K562 (cell line): ENCODE measurements at regions not wholly inside any gene's neighbourhood (a gene's known extent, or its start where the extent isn't known, plus 50 kb on each side); places are given as distances from the start of the nearest gene placed in this dataset.

Experiments
- CAMTA2 ChIP-seq: fragments of 250-450 bp; sonication (Bioruptor Pico); conservative IDR thresholded peaks from 2 replicates; pipeline ENCODE4 v1.5.1; 2022
- CBFB ChIP-seq: sonication (generic); formaldehyde crosslinking; IDR thresholded peaks from 2 replicates; pipeline ENCODE4 v1.4.0; 2020; ENCODE audit warnings: mild to moderate bottlenecking, missing genetic modification reagents
- ESRRA ChIP-seq: fragments of 450-650 bp; IDR thresholded peaks from 2 replicates; pipeline ENCODE4 v1.6.1; 2014; ENCODE audit warnings: low read depth, mild to moderate bottlenecking, moderate library complexity, borderline replicate concordance
- FOXP1 ChIP-seq: sonication (generic); formaldehyde crosslinking; IDR thresholded peaks from 2 replicates; pipeline ENCODE4 v1.8.0; 2022; ENCODE audit warnings: mild to moderate bottlenecking, missing genetic modification reagents
- GTF2F1 ChIP-seq: IDR thresholded peaks from 2 replicates; pipeline ENCODE4 v1.6.1; 2011; ENCODE audit warnings: low read depth, low read length, improper control_type of control experiment
- HDGF ChIP-seq: fragments of 450-650 bp; IDR thresholded peaks from 2 replicates; pipeline ENCODE4 v1.6.1; 2016
- HNRNPK ChIP-seq: fragments of 200-400 bp; formaldehyde crosslinking; IDR thresholded peaks from one replicate; pipeline ENCODE4 v1.6.1; 2018; ENCODE audit warnings: mild to moderate bottlenecking, low read depth, low read length; ENCODE audit not compliant: poor library complexity, severe bottlenecking
- KDM1A ChIP-seq, 2 experiments: fragments of 450-650 bp; IDR thresholded peaks; 2 replicates each; pipeline ENCODE4 v1.6.1; 2016; ENCODE audit warnings: mild to moderate bottlenecking in 2 of 2
- KLF16 ChIP-seq: IDR thresholded peaks from 2 replicates; pipeline ENCODE4 v1.6.1; 2016; ENCODE audit warnings: antibody characterized with exemption
- RBM25 ChIP-seq: fragments of 200-400 bp; formaldehyde crosslinking; IDR thresholded peaks from 2 replicates; pipeline ENCODE4 v1.6.1; 2018; ENCODE audit warnings: low read length, low read depth, moderate library complexity; ENCODE audit not compliant: severe bottlenecking
- RCOR1 ChIP-seq, 2 experiments: IDR thresholded peaks; 2 replicates each; pipeline ENCODE4 v1.6.1; 2012; ENCODE audit warnings: low read depth in 2 of 2, low read length in 2 of 2, borderline replicate concordance in 1 of 2, improper control_type of control experiment in 1 of 2
- RNF2 ChIP-seq: sonication (generic); IDR thresholded peaks from 2 replicates; pipeline ENCODE4 v1.6.1; 2016
- SRSF9 ChIP-seq: fragments of 200-400 bp; formaldehyde crosslinking; IDR thresholded peaks from 2 replicates; pipeline ENCODE4 v1.6.1; 2017; ENCODE audit warnings: low read depth, low read length, borderline replicate concordance
- TCF7L2 ChIP-seq: fragments of 150-350 bp; IDR thresholded peaks from 2 replicates; pipeline ENCODE4 v1.6.1; 2016; ENCODE audit warnings: low read depth, mild to moderate bottlenecking, low read length, moderate library complexity
- TSC22D4 ChIP-seq: fragments of 450-650 bp; IDR thresholded peaks from 2 replicates; pipeline ENCODE4 v1.6.1; 2016; ENCODE audit warnings: missing genetic modification characterization, missing biosample characterization, control low read depth
- ZFPM2 ChIP-seq: fragments of 250-450 bp; sonication (Bioruptor Pico); IDR thresholded peaks from 2 replicates; pipeline ENCODE4 v1.5.1; 2022; ENCODE audit warnings: mild to moderate bottlenecking
- ZNF197 ChIP-seq: fragments of 200-800 bp; sonication (Bioruptor generic); IDR thresholded peaks from 2 replicates; pipeline ENCODE4 v1.6.1; 2016; ENCODE audit warnings: low read depth, missing genetic modification characterization, missing compliant biosample characterization
- TF ChIP-seq, protein P1 (sequence below): fragments of 450-650 bp; IDR thresholded peaks from 2 replicates; pipeline ENCODE4 v1.6.1; 2017; ENCODE audit warnings: mild to moderate bottlenecking, moderate library complexity

DNA sequence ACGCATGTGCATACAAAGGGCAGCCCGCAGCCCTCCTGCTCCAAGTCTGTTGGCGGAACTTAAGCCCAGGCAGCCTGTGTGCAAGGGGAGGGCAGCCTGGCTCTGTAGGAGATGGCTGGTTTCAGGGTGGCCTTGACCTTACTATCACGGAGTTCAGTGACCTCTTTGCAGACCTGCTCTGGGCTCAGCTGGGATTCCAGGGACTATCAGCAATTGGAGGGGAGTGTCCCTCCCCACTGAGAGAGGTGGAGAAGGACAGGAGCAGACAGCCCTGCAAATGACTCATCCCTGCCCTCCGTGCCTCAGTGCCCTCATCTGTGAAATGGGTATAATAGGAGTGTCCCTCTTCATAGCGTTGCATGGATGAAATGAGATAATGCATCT is 66.2 kb upstream of the DLK1 start (continued):
- TF ChIP-seq CAMTA2 (CRISPR knock-in tag) = no peak
- peak; percentile 73 for TF ChIP-seq ESRRA
- TF ChIP-seq, protein P1, sequence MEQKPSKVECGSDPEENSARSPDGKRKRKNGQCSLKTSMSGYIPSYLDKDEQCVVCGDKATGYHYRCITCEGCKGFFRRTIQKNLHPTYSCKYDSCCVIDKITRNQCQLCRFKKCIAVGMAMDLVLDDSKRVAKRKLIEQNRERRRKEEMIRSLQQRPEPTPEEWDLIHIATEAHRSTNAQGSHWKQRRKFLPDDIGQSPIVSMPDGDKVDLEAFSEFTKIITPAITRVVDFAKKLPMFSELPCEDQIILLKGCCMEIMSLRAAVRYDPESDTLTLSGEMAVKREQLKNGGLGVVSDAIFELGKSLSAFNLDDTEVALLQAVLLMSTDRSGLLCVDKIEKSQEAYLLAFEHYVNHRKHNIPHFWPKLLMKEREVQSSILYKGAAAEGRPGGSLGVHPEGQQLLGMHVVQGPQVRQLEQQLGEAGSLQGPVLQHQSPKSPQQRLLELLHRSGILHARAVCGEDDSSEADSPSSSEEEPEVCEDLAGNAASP = no peak
- peak; percentile 94 for TF ChIP-seq RBM25
- TF ChIP-seq HNRNPK = no peak
- TF ChIP-seq TCF7L2 = no peak
- TF ChIP-seq KLF16 = no peak
- no peak for TF ChIP-seq RNF2
- no peak for TF ChIP-seq TSC22D4 (tag)
- TF ChIP-seq RCOR1 (IDR thresholded peaks at IDR 0.05; ENCODE audit: borderline replicate concordance in 1 of 2, low read depth in 2 of 2, low read length in 2 of 2) = peak; percentile 19 to 72; a peak in 1 of 4 replicates
- TF ChIP-seq SRSF9 = no peak
- TF ChIP-seq GTF2F1 = no peak
- TF ChIP-seq HDGF = no peak
- TF ChIP-seq ZFPM2 (CRISPR knock-in tag) = no peak
- peak; percentile 61 to 80 for TF ChIP-seq KDM1A (IDR thresholded peaks at IDR 0.05)
- TF ChIP-seq ZNF197 (CRISPR knock-in tag) = no peak
- no peak for TF ChIP-seq FOXP1 (CRISPR knock-in tag)
- TF ChIP-seq CBFB = no peak
